Astrocyte (in vitro differentiated cells and primary cell): ENCODE measurements at regions not wholly inside any gene's neighbourhood (a gene's known extent, or its start where the extent isn't known, plus 50 kb on each side); places are given as distances from the start of the nearest gene placed in this dataset.

ENCODE experiments used
- DNase-seq: peaks from one replicate; pipeline ENCODE4 v3.0.0-alpha.2; 2010; ENCODE audit warnings: low read depth
- FAIRE-seq: peaks from 2 replicates; lab custom pipeline; 2011; peaks lifted over from hg19 to GRCh38; lab: Jason Lieb, UNC
- H2AFZ ChIP-seq: 2 replicates; pipeline ENCODE4 v1.6.0; 2012; ENCODE audit warnings: low read depth, low read length, inconsistent platforms
- H3K27ac ChIP-seq: 2 replicates; pipeline ENCODE4 v1.5.1; 2011; ENCODE audit warnings: low read depth, low read length, inconsistent platforms
- H3K27me3 ChIP-seq: 2 replicates; pipeline ENCODE4 v1.6.0; 2011; ENCODE audit warnings: low read length, inconsistent platforms; ENCODE audit not compliant: insufficient read depth
- H3K36me3 ChIP-seq: 2 replicates; pipeline ENCODE4 v1.5.1; 2011; ENCODE audit warnings: low read length, inconsistent platforms; ENCODE audit not compliant: insufficient read depth
- H3K4me1 ChIP-seq: 2 replicates; pipeline ENCODE4 v1.5.1; 2011; ENCODE audit warnings: low read length, inconsistent platforms; ENCODE audit not compliant: insufficient read depth
- H3K4me2 ChIP-seq: 2 replicates; pipeline ENCODE4 v1.6.0; 2012; ENCODE audit warnings: low read length, inconsistent platforms
- H3K4me3 ChIP-seq: 2 replicates; pipeline ENCODE4 v1.5.1; 2011; ENCODE audit warnings: low read depth, mild to moderate bottlenecking, low read length, inconsistent platforms; ENCODE audit not compliant: insufficient read depth
- H3K79me2 ChIP-seq: 2 replicates; pipeline ENCODE4 v1.6.0; 2012; ENCODE audit warnings: mild to moderate bottlenecking, low read length, inconsistent platforms; ENCODE audit not compliant: insufficient read depth
- H3K9ac ChIP-seq: 2 replicates; pipeline ENCODE4 v1.6.0; 2012; ENCODE audit warnings: mild to moderate bottlenecking, low read length, inconsistent platforms
- H3K9me3 ChIP-seq: 2 replicates; pipeline ENCODE4 v1.5.1; 2012; ENCODE audit warnings: low read depth, mild to moderate bottlenecking, low read length, inconsistent platforms; ENCODE audit not compliant: insufficient read depth
- H4K20me1 ChIP-seq: 2 replicates; pipeline ENCODE4 v1.6.0; 2012; ENCODE audit warnings: low read length, inconsistent platforms; ENCODE audit not compliant: insufficient read depth
- H3K27ac Mint-ChIP-seq: one replicate; pipeline ENCODE4 v1.8.0; 2021; ENCODE audit warnings: mild to moderate bottlenecking, mixed read lengths; ENCODE audit not compliant: unreplicated experiment
- H3K27me3 Mint-ChIP-seq: one replicate; pipeline ENCODE4 v1.8.0; 2021; ENCODE audit warnings: low read depth, mixed read lengths; ENCODE audit not compliant: unreplicated experiment
- H3K36me3 Mint-ChIP-seq: one replicate; pipeline ENCODE4 v1.8.0; 2021; ENCODE audit warnings: low read depth, mixed read lengths; ENCODE audit not compliant: unreplicated experiment
- H3K4me1 Mint-ChIP-seq: one replicate; pipeline ENCODE4 v1.8.0; 2021; ENCODE audit warnings: low read depth, mixed read lengths; ENCODE audit not compliant: unreplicated experiment
- H3K4me3 Mint-ChIP-seq: one replicate; pipeline ENCODE4 v1.8.0; 2021; ENCODE audit warnings: mild to moderate bottlenecking, moderate library complexity, mixed read lengths; ENCODE audit not compliant: unreplicated experiment
- H3K9me3 Mint-ChIP-seq: one replicate; pipeline ENCODE4 v1.8.0; 2021; ENCODE audit warnings: mild to moderate bottlenecking, mixed read lengths; ENCODE audit not compliant: unreplicated experiment
- EZH2 ChIP-seq: IDR thresholded peaks from 2 replicates; pipeline ENCODE4 v1.6.1; 2012; ENCODE audit warnings: mild to moderate bottlenecking, low read length, inconsistent platforms; ENCODE audit not compliant: insufficient read depth
- TF ChIP-seq, protein P1 (sequence below): IDR thresholded peaks from 2 replicates; pipeline ENCODE4 v1.5.1; 2011; ENCODE audit warnings: low read depth, mild to moderate bottlenecking, inconsistent platforms, low read length, moderate library complexity; ENCODE audit not compliant: insufficient read depth

DNA sequence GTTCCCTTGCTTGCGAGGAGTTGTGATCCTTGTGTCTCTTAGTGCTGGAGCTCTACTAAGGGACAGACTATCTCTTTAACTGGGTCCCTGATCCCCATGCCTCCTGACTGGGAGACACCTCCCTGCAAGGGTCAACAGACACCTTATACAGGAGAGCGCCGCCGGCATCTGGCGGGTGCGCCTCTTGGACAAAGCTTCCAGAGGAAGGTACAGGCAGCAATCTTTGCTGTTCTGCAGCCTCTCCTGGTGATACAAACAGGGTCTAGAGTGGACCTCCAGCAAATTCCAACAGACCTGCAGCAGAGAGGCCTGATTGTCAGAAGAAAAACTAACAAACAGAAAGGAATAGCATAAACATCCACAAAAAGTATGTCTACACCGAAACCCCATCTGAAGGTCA is 115.6 kb upstream of the ITM2A start:
- H2AFZ ChIP-seq, result no peak overlapping the region
- H3K79me2 ChIP-seq, result no peaks in the 10 kb centered on the region
- no peak overlapping the region for H3K4me2 ChIP-seq
- Mint-ChIP-seq H3K27me3 (no peaks in the 10 kb centered on the region), H3K4me3 (no peak overlapping the region), H3K27ac (no peak overlapping the region), H3K9me3 (peaks cover 2% of the 10 kb centered on the region), H3K36me3 (no peaks in the 10 kb centered on the region), H3K4me1 (no peaks in the 10 kb centered on the region)
- H3K27ac ChIP-seq, result no peak overlapping the region
- TF ChIP-seq, protein P1, sequence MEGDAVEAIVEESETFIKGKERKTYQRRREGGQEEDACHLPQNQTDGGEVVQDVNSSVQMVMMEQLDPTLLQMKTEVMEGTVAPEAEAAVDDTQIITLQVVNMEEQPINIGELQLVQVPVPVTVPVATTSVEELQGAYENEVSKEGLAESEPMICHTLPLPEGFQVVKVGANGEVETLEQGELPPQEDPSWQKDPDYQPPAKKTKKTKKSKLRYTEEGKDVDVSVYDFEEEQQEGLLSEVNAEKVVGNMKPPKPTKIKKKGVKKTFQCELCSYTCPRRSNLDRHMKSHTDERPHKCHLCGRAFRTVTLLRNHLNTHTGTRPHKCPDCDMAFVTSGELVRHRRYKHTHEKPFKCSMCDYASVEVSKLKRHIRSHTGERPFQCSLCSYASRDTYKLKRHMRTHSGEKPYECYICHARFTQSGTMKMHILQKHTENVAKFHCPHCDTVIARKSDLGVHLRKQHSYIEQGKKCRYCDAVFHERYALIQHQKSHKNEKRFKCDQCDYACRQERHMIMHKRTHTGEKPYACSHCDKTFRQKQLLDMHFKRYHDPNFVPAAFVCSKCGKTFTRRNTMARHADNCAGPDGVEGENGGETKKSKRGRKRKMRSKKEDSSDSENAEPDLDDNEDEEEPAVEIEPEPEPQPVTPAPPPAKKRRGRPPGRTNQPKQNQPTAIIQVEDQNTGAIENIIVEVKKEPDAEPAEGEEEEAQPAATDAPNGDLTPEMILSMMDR, result no peak
- TF ChIP-seq EZH2, result no peak
- H3K4me3 ChIP-seq, result no peak overlapping the region
- no peaks in the 10 kb centered on the region for H3K9me3 ChIP-seq
- H4K20me1 ChIP-seq, result no peaks in the 10 kb centered on the region
- DNase-seq, result no peak
- H3K4me1 ChIP-seq, result no peaks in the 10 kb centered on the region
- H3K9ac ChIP-seq, result no peak overlapping the region
- FAIRE-seq, result no peak
- H3K27me3 ChIP-seq, result no peaks in the 10 kb centered on the region
- no peaks in the 10 kb centered on the region for H3K36me3 ChIP-seq

DNA sequence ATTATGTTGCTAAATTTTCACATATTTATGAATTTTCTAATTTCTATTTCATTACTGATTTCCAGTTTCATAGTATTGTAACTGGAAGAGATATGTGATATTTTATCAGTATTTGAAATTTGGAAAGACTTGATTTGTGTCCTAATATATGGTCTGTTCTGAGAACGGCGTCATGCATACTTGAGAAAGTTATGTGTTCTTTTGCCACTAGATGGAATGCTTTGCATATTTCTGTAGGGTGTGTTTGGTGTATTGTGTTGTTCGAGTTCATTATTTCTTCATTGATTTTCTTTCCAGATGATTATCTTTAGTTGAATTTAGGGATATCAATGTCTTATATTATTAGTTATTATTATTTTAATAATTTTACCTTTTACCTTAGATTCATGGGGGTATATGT is 110.6 kb upstream of the ITM2A start:
- Mint-ChIP-seq H3K36me3 (no peaks in the 10 kb centered on the region), H3K27ac (no peak overlapping the region), H3K4me1 (no peaks in the 10 kb centered on the region), H3K9me3 (no peaks in the 10 kb centered on the region), H3K27me3 (no peaks in the 10 kb centered on the region), H3K4me3 (no peak overlapping the region)
- Histone ChIP-seq H2AFZ (no peak overlapping the region), H3K36me3 (no peaks in the 10 kb centered on the region), H3K9me3 (no peaks in the 10 kb centered on the region), H3K4me2 (no peak overlapping the region), H3K4me1 (no peaks in the 10 kb centered on the region), H3K9ac (no peak overlapping the region), H3K4me3 (no peak overlapping the region), H3K79me2 (no peaks in the 10 kb centered on the region), H3K27ac (no peak overlapping the region), H3K27me3 (no peaks in the 10 kb centered on the region), H4K20me1 (no peaks in the 10 kb centered on the region)
- DNase-seq (no peak), FAIRE-seq (no peak)
- TF ChIP-seq, protein P1, result no peak
- TF ChIP-seq EZH2, result no peak

DNA sequence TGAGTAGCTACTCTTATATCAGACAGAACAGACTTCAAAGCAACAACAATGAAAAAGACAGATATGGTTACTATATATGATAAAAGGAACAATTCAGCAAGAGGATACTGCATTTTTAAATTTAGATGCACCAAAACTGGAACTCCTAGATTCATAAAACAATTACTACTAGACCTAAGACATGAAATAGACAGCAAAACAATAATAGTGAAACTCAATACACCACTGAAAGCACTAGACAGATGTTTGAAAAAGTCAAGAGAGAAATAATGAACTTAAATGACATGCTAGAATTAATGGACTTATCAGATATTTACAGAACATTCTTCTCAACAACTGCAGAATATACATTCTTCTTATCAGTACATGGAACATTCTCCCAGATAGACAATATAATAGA is 99.5 kb upstream of the ITM2A start:
- H3K4me2 ChIP-seq, result no peak overlapping the region
- no peaks in the 10 kb centered on the region for H3K4me1 ChIP-seq
- no peak overlapping the region for H3K27ac ChIP-seq
- no peaks in the 10 kb centered on the region for H4K20me1 ChIP-seq
- no peaks in the 10 kb centered on the region for H3K9me3 Mint-ChIP-seq
- no peaks in the 10 kb centered on the region for H3K27me3 Mint-ChIP-seq
- H3K4me3 ChIP-seq, result no peak overlapping the region
- no peaks in the 10 kb centered on the region for H3K36me3 Mint-ChIP-seq
- H3K79me2 ChIP-seq, result no peaks in the 10 kb centered on the region
- H3K9ac ChIP-seq, result no peak overlapping the region
- H3K27ac Mint-ChIP-seq, result no peak overlapping the region
- H3K4me1 Mint-ChIP-seq, result no peaks in the 10 kb centered on the region
- TF ChIP-seq, protein P1, result no peak
- TF ChIP-seq EZH2, result no peak
- H3K4me3 Mint-ChIP-seq, result no peak overlapping the region
- FAIRE-seq, result peak; percentile 84
- no peaks in the 10 kb centered on the region for H3K9me3 ChIP-seq
- no peak for DNase-seq
- H2AFZ ChIP-seq, result no peak overlapping the region
- no peaks in the 10 kb centered on the region for H3K27me3 ChIP-seq
- H3K36me3 ChIP-seq, result no peaks in the 10 kb centered on the region
